Dendritic cell treated with granulocyte-macrophage colony-stimulating factor and Interleukin-4, amounts not matched to agents 40 ng/mL and 50 ng/mL, for 4 days (primary cell): ENCODE measurements at regions not wholly inside any gene's neighbourhood (a gene's known extent, or its start where the extent isn't known, plus 50 kb on each side); places are given as distances from the start of the nearest gene placed in this dataset.

Experiments used
- H3K27ac Mint-ChIP-seq: one replicate; pipeline ENCODE4 v1.8.0; 2022; ENCODE audit warnings: mild to moderate bottlenecking, mixed read lengths
- H3K27me3 Mint-ChIP-seq: one replicate; pipeline ENCODE4 v1.8.0; 2022; ENCODE audit warnings: mild to moderate bottlenecking, mixed read lengths
- H3K36me3 Mint-ChIP-seq: one replicate; pipeline ENCODE4 v1.8.0; 2022; ENCODE audit warnings: low read depth, mixed read lengths
- H3K4me1 Mint-ChIP-seq: one replicate; pipeline ENCODE4 v1.8.0; 2022; ENCODE audit warnings: low read depth, mixed read lengths
- H3K4me3 Mint-ChIP-seq: one replicate; pipeline ENCODE4 v1.8.0; 2022; ENCODE audit warnings: mild to moderate bottlenecking, moderate library complexity, mixed read lengths
- H3K9me3 Mint-ChIP-seq: one replicate; pipeline ENCODE4 v1.8.0; 2022; ENCODE audit warnings: mixed read lengths
- intact Hi-C: fragments of 100-400 bp; cut with micrococcal nuclease; formaldehyde crosslinking; loops from one replicate; pipeline ENCODE4 v1.15.0; 2022

DNA sequence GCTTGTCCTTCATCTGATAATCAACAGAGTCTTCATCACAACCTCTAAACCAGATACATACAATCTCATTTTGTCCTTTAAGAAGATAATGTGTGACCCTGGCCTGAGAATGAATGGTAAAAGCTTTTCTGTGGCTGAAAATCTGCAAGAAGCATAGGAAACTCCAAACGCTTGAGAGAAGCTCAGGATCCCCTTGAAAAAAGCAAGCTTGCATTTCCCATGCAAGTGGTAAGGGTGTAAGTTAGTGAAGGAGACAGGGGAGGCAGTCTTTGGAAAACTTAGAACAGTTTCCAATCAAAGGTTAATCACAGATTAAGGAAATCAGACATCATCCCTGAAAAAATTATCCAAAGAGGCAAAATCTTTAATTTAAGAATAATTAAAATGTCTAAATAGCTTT is 413.6 kb upstream of the SALL3 start:
- H3K36me3 Mint-ChIP-seq = no peaks in the 10 kb centered on the region
- H3K27me3 Mint-ChIP-seq = peaks cover 2% of the 10 kb centered on the region
- peaks cover 27% of the 10 kb centered on the region for H3K9me3 Mint-ChIP-seq
- no peak overlapping the region for H3K4me3 Mint-ChIP-seq
- H3K27ac Mint-ChIP-seq = no peak overlapping the region
- intact Hi-C loops = no loop called here
- no peaks in the 10 kb centered on the region for H3K4me1 Mint-ChIP-seq

DNA sequence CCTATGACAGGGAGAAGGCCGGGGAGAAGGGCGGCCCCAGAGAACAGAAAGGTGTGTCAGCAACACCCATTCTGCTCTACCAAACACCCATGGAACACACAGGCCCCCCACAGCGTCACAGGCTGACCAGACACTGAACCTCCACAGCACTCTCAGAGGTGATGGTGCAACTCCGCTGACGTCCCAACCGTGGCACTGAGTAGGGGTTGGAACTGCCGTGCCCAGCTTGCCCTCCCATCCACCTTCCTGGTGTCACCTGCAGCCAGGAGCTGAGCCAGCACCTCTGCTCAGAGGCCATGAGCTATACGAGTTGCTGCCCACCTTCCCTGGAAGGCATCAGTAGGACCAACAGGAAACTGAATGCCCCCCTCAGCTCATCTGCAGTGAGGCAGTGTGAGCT is 412.9 kb upstream of the SALL3 start:
- Mint-ChIP-seq H3K9me3 (peaks cover 34% of the 10 kb centered on the region), H3K4me3 (no peak overlapping the region), H3K4me1 (no peaks in the 10 kb centered on the region)

DNA sequence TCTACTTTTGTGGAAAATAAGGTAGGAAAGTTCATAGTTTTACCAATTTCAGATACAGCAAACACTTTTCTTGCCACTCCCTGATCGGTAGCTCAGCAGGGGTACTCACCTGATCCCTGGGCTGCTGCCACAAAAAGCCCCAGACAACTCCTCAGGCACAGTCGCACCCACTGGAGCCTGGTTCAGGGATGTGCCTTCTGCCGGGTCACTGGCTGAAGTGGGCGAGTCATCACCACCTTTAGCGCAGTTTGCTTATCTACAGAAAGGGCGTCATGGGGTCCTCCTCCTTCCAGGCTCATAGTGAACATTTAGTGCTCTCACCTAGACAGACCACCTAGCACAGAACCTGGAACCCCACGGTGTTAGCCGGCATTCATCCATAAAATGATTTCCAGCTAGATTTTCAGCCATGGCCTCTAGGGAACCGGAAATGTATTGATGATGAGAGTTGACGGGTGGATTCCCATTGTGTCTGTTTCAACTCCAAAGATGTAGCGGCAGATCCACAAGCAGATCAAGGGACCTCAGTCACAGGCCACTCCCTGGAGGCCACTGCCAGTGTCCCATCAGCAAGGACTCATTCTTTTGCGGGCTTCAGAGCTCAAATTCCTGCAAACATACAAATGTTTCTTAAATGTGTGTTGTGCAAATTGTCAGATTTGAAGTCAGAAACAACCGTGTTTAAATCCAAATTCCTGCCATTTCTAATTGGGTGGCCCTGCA is 408.4 kb upstream of the SALL3 start:
- H3K36me3 Mint-ChIP-seq = no peaks in the 10 kb centered on the region
- H3K4me1 Mint-ChIP-seq = no peaks in the 10 kb centered on the region
- no peaks in the 10 kb centered on the region for H3K27me3 Mint-ChIP-seq

More for the DNA sequence above, 412.9 kb upstream of the SALL3 start:
- no peaks in the 10 kb centered on the region for H3K36me3 Mint-ChIP-seq
- intact Hi-C loops = no loop called here
- H3K27me3 Mint-ChIP-seq = peaks cover 2% of the 10 kb centered on the region
- H3K27ac Mint-ChIP-seq = no peak overlapping the region

DNA sequence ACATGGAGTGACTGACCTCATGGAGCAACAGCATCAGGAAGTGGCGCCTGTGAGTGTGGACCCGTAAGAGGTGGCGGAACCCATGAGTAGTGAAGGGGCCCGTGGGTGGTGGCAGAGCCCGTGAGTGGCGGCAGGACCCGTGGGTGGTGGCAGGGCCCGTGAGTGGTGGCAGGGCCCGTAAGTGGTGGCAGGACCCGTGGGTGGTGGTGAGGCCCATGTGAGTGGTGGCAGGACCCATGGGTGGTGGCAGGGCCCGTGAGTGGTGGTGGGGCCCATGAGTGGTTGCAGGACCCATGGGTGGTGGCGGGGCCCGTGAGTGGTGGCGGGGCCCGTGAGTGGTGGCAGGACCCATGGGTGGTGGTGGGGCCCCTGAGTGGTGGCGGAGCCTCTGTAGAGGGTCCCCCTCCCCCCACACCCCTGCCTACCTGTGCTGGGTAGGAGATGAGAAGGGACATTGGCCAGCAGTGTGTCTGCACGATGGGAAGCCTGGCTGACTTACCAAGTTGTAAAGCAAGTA is 407.7 kb upstream of the SALL3 start:
- H3K9me3 Mint-ChIP-seq = peaks cover 85% of the 10 kb centered on the region
- intact Hi-C loops = no loop called here
- no peaks in the 10 kb centered on the region for H3K27me3 Mint-ChIP-seq
- H3K36me3 Mint-ChIP-seq = no peaks in the 10 kb centered on the region
- H3K4me3 Mint-ChIP-seq = no peak overlapping the region
- no peak overlapping the region for H3K27ac Mint-ChIP-seq
- H3K4me1 Mint-ChIP-seq = no peaks in the 10 kb centered on the region

More for the DNA sequence above, 408.4 kb upstream of the SALL3 start:
- Mint-ChIP-seq H3K27ac (no peak overlapping the region), H3K4me3 (no peak overlapping the region), H3K9me3 (peaks cover 79% of the 10 kb centered on the region)
- intact Hi-C loops = no loop called here

DNA sequence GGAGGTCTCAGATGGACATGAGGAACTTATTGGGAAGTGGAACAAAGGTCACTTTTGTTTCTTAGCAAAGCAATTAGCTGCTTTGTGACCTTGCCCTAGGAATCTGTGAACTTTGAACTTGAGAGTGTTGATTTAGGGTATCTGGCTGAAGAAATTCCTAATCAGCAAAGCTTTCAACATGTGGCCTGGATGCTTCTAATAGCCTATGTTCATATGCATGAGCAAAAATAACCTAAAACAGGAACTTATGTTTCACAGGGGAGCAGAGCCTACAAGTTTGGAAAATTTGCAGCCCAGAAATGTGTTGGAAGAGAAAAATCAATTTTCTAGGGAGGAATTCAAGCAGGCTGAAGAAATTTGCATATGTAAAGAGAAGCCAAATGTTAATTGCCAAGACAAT is 405.8 kb upstream of the SALL3 start:
- Mint-ChIP-seq H3K36me3 (no peaks in the 10 kb centered on the region), H3K27ac (no peak overlapping the region), H3K4me1 (no peaks in the 10 kb centered on the region), H3K9me3 (peaks cover 81% of the 10 kb centered on the region), H3K27me3 (no peaks in the 10 kb centered on the region), H3K4me3 (no peak overlapping the region)
- intact Hi-C loops = no loop called here

DNA sequence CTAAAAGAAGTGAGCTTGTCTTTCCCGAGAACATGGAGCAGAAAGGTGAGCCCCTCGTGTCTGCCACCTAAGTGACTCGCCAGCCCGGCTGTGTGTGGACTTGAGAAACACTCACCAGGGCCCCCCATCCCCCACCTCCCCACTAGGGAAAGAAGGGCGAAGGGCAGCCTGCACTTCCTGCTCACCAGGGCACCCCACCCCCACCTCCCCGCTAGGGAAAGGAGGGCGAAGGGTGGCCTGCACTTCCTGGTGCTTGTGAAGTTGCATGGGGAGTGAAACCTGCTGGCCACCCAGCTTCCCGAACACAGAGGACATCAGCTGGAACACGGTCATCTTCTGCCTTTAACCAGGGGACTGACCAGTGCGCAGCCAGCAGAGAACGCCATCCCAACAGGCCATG is 402.7 kb upstream of the SALL3 start:
- no peaks in the 10 kb centered on the region for H3K4me1 Mint-ChIP-seq
- no peak overlapping the region for H3K27ac Mint-ChIP-seq
- no peak overlapping the region for H3K4me3 Mint-ChIP-seq
- H3K27me3 Mint-ChIP-seq = no peaks in the 10 kb centered on the region
- intact Hi-C loops = no loop called here
- H3K36me3 Mint-ChIP-seq = no peaks in the 10 kb centered on the region
- peaks cover 55% of the 10 kb centered on the region for H3K9me3 Mint-ChIP-seq

DNA sequence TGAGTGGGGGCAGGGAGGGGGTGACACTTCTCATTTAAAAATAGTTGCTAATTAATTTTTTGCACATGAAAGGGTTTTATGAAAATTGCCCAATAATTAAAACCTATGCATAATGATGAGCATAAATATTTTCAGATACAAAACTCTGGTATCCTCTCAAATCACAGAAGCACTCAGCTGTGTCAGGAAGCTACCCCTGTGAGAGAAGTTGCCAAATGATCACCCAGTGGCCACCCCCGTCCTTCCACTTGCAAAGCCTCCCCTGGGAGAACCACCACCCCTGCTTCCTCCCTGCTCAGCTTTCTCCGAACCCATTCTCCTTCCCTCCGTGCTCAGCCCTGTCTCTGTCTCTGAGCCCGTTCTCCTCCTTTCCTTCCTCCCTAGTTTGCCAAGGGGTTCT is 400.2 kb upstream of the SALL3 start:
- Mint-ChIP-seq H3K36me3 (no peaks in the 10 kb centered on the region), H3K27ac (no peak overlapping the region), H3K9me3 (peaks cover 31% of the 10 kb centered on the region), H3K27me3 (no peaks in the 10 kb centered on the region), H3K4me3 (no peak overlapping the region), H3K4me1 (no peaks in the 10 kb centered on the region)
- intact Hi-C loops = no loop called here

DNA sequence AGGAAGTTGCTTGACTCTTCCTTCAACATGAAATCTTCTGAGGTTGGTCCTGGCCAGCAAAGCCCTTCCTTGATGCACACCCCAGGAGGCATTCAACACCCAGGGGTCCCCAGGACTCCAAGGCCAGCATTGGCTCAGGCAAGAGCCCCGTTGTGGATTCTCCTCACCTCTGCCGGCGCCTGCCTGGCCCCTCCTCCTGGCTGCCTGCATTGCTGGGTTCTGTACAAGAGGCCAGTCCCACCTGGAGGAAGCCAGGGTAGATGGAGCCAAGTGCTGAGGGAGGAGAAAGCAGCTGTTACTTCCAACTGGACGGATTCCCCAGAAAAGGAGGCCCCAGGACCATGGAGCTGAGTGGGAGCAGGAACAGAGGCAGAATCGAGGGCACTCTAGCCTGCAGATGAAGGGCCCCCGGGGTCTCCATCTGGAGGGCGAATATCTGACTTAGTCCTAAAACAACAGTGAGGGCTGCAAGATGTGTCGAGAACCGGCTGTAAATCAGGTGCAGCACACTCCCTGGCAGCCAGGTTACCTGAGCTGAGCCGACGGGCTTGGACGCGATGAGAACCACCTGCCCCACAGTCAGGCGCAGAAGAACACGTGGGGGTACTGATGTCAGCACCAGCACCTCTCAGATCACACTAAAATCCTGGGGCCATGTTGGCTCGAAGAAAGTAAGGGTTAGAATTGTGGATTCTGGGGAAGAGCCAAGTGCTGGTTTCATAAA is 399.6 kb upstream of the SALL3 start:
- Mint-ChIP-seq H3K27ac (no peak overlapping the region), H3K36me3 (no peaks in the 10 kb centered on the region), H3K4me1 (no peaks in the 10 kb centered on the region), H3K27me3 (no peaks in the 10 kb centered on the region), H3K4me3 (no peak overlapping the region), H3K9me3 (peaks cover 25% of the 10 kb centered on the region)
- intact Hi-C loops = no loop called here

DNA sequence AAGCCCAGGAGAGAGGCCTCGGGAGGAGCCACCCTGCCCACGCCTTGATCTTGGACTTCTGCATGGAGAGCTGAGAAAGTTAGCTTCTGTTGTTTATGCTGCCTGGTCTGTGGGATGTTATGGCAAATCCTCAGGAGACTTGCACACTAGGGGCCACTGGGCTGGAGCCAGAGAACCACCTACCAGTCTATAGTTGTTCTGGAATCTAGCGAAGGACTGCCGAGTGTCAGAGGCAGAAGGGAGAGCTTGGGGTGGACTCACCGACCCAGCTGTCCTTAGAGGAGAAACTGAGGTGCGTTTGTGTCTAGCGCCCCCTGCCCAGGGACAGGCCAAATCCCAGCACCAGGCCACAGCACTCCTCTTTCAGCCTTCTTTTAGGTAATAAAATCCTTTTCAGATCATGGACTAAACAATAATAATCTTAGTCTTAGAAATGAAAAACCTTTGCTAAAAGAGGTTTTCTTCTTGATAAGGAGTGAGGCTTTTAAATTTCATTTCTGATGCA is 398.7 kb upstream of the SALL3 start:
- no peaks in the 10 kb centered on the region for H3K27me3 Mint-ChIP-seq
- no peak overlapping the region for H3K4me3 Mint-ChIP-seq
- intact Hi-C loops = no loop called here
- no peaks in the 10 kb centered on the region for H3K4me1 Mint-ChIP-seq
- no peak overlapping the region for H3K27ac Mint-ChIP-seq
- no peaks in the 10 kb centered on the region for H3K36me3 Mint-ChIP-seq
- H3K9me3 Mint-ChIP-seq = peaks cover 16% of the 10 kb centered on the region

DNA sequence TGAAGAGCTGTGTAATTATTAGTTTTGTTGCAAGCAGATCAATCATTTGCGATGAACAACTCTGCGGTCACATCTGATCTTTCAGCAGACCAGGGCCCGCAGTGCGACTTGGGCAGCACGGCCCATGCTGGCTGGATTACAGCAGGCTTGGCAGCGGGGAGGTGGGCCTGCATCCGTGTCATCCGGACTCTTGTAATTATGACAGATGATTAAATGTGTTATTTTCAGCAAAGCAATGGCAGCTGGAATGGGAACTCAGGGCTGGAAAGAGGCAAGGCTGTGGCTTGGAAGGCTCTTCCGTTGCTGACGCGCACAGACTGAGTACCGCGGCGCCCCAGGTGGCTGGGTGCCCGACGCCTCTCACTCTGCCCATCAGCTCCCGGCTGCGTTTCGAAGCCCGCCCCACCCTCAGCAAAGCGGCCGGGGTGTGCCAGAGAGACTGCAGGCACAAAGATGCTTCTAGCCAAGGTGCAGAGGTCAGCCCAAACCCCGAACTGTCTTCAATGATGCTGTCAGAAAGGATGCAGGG is 397.4 kb upstream of the SALL3 start:
- intact Hi-C loops = no loop called here
- Mint-ChIP-seq H3K36me3 (no peaks in the 10 kb centered on the region), H3K4me1 (no peaks in the 10 kb centered on the region), H3K4me3 (no peak overlapping the region), H3K9me3 (peaks cover 3% of the 10 kb centered on the region), H3K27me3 (no peaks in the 10 kb centered on the region), H3K27ac (no peak overlapping the region)

DNA sequence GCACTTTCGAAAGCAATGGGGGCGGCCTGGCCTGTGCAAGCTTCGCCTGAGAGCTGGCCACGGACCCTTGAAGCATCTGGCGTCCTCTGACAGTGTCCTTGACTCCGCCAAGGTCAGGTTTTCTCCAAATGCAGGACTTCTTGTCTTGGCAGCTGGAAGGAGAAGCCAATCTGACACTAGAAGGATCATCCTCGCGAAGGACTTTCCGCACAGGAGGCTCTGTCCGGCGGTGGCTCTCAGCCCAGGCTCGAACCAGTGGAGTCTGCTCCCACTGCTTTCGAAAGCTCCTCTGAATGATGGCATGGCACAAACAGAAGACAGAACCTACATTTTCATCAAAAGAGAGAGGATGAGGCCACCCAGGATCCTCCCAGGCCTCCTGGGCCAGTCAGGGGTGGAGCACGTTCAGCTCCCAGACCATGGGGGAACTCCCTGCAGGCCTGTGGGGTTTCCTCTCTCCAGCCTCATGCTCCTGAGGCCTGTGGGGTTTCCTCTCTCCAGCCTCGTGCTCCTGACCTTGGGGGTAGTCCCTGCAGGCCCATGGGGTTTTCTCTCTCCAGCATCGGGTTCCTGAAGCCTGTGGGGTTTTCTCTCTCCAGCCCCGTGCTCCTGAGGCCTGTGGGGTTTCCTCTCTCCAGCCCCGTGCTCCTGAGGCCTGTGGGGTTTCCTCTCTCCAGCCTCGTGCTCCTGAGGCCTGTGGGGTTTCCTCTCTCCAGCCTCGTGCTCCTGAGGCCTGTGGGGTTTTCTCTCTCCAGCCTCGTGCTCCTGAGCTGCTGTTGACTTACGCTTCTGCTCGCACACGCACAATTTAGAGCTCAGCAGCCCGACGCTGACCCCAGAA is 396.5 kb upstream of the SALL3 start:
- no peaks in the 10 kb centered on the region for H3K9me3 Mint-ChIP-seq
- H3K4me3 Mint-ChIP-seq = no peak overlapping the region
- no peaks in the 10 kb centered on the region for H3K4me1 Mint-ChIP-seq
- no peak overlapping the region for H3K27ac Mint-ChIP-seq
- H3K27me3 Mint-ChIP-seq = no peaks in the 10 kb centered on the region
- intact Hi-C loops = no loop called here
- H3K36me3 Mint-ChIP-seq = no peaks in the 10 kb centered on the region

DNA sequence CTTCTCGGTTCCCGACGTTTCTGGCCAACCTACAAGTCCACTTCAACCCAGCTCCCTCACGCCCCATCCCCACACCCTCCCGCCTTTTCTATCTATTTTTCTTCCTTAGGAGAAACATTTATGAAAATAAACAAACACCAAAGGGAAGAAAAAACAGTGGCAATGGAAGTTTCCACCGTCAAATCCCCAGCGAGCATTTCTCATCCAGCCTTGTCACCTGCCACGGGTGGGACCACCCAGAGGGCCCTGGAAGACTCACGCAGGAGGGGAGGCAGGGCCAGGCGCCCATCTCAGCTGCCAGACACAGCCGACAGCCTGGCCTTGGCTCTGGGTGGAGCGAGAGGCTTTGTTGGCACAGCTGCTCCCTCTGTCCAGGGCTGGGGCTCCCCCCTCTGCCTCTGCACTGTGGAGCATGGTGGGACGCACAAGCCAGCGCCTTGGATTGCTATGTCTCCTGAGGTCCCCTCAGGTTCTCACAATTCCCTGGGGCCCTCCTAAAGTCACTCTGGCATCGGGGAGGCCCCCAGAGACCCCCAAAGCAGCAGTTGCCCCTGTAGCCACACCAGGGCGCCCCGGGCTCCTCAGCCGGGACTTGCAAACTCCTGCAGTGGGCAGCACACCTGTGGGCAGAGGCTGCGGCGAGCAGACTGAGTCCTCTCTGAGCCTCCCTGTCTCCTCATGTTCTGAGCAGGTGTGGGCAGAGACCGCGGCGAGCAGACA is 395.7 kb upstream of the SALL3 start:
- Mint-ChIP-seq H3K36me3 (no peaks in the 10 kb centered on the region), H3K27me3 (no peaks in the 10 kb centered on the region), H3K4me3 (no peak overlapping the region), H3K4me1 (no peaks in the 10 kb centered on the region), H3K9me3 (no peaks in the 10 kb centered on the region), H3K27ac (no peak overlapping the region)
- intact Hi-C loops = no loop called here

DNA sequence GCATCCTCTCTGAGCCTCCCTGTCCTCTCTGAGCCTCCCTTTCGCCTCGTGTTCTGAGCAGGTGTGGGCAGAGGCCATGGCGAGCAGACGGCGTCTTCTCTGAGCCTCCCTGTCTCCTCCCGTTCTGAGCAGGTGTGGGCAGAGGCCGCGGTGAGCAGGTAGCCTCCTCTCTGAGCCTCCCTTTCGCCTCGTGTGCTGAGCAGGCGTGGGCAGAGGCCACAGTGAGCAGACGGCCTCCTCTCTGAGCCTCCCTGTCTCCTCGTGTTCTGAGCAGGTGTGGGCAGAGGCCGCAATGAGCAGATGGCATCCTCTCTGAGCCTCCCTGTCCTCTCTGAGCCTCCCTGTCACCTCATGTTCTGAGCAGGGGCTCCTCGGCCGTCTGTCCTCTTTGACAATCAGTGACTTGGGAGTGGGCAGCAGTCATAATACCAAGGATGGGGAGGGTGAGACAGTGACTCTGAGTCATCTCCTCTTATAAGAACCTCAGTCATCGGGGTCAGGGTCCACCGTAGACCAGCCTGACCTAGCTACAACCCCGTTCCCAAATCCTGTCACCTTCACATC is 395.1 kb upstream of the SALL3 start:
- intact Hi-C loops = no loop called here
- no peaks in the 10 kb centered on the region for H3K9me3 Mint-ChIP-seq
- no peaks in the 10 kb centered on the region for H3K4me1 Mint-ChIP-seq
- H3K36me3 Mint-ChIP-seq = no peaks in the 10 kb centered on the region
- H3K27me3 Mint-ChIP-seq = no peaks in the 10 kb centered on the region
- H3K27ac Mint-ChIP-seq = no peak overlapping the region
- H3K4me3 Mint-ChIP-seq = no peak overlapping the region
